ENCODE measurements at regions not wholly inside any gene's neighbourhood (a gene's known extent, or its start where the extent isn't known, plus 50 kb on each side); places are given as distances from the start of the nearest gene placed in this dataset.

DNA sequence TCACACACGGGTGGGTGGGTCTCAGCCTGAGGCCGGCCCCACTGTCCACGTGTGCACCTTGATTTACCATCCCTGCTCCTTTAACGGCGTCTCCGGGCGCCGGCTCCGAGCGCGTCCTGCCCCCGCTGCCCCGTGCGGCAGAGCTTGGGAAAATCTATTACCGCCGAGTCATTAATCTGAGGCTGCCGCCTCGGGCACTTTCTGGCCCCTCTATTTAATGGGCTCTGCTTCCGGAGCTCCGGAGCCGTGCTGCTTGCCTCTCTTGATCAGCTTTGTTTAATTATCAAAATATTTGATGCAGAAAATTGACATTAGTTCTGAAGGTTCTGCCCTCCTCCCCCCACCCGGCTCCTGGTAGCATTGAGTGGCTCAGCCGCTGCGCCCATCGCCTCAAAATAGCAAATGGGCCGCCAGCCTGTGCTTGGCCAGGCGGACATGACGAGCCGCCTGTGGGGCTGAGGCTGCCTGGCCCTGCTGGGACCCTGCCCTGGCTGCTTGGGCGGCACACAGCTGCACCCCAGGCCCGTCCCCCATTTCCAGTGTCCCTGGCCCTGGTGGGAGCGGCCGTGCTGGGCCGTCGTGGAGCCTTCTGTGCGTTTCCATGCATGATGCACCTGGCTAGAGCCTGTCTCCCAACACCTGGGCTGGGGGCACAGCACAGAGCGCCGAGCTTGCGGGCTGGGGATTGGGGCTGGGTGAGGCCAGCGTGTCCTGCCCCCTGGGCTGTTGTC is 81.6 kb upstream of the TTC34 start:
- Histone ChIP-seq H3K4me1 (no peaks in the 10 kb centered on the region), H3K27me3 (peaks cover 0 to 3% of the 10 kb centered on the region in 2 donors), H3K9me3 (no peaks in the 10 kb centered on the region), H3K36me3 (replicated peaks in 1 of 2; ENCODE audit: insufficient read depth in 1 of 2, low read depth in 2 of 2) (no peaks in the 10 kb centered on the region), H3K27ac (no peak overlapping the region), H3K4me3 (no peak overlapping the region)
- DNase-seq = no peak
- WGBS, 2 donors = 16 to 34% methylated on average over 20 to 35 of the region's 40 CpGs
- TF ChIP-seq, protein P1, sequence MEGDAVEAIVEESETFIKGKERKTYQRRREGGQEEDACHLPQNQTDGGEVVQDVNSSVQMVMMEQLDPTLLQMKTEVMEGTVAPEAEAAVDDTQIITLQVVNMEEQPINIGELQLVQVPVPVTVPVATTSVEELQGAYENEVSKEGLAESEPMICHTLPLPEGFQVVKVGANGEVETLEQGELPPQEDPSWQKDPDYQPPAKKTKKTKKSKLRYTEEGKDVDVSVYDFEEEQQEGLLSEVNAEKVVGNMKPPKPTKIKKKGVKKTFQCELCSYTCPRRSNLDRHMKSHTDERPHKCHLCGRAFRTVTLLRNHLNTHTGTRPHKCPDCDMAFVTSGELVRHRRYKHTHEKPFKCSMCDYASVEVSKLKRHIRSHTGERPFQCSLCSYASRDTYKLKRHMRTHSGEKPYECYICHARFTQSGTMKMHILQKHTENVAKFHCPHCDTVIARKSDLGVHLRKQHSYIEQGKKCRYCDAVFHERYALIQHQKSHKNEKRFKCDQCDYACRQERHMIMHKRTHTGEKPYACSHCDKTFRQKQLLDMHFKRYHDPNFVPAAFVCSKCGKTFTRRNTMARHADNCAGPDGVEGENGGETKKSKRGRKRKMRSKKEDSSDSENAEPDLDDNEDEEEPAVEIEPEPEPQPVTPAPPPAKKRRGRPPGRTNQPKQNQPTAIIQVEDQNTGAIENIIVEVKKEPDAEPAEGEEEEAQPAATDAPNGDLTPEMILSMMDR (IDR thresholded peaks at IDR 0.05) = no peak
- TF ChIP-seq POLR2A (IDR thresholded peaks at IDR 0.05) = no peak
- no peak for ATAC-seq
- intact Hi-C loops (cut with DNase I) = no loop called here

DNA sequence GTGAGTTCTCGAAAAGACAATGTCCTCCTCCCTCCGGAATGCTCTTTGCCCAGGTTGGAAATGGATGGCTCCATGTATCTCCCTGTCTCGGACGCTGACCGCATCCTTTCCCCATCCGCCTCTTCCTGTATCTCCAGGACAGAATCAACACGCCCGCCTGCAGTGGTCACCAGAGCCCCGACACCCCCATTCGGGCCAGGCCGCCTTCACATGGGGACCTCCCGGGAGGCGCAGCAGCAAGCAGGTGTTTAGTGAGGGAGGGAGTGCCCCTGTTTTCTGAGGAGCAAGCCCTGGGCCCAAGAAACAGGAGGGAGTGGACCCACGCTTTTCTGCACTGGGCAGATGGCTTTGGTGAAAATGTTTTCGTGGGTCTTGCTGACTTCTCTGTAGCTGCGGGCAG is 83.5 kb upstream of the TTC34 start:
- TF ChIP-seq POLR2A (IDR thresholded peaks at IDR 0.05) = no peak
- TF ChIP-seq, protein P1 (IDR thresholded peaks at IDR 0.05) = no peak
- H3K27ac ChIP-seq = no peak overlapping the region
- no peaks in the 10 kb centered on the region for H3K36me3 ChIP-seq (replicated peaks in 1 of 2; ENCODE audit: insufficient read depth in 1 of 2, low read depth in 2 of 2)
- H3K9me3 ChIP-seq = no peaks in the 10 kb centered on the region
- WGBS, 2 donors = 73 to 74% methylated on average over 15 to 16 of the region's 16 CpGs
- intact Hi-C loops (cut with DNase I) = no loop called here
- peaks cover 0 to 3% of the 10 kb centered on the region in 2 donors for H3K27me3 ChIP-seq
- ATAC-seq = no peak
- H3K4me1 ChIP-seq = no peaks in the 10 kb centered on the region
- DNase-seq = no peak
- H3K4me3 ChIP-seq = no peak overlapping the region

DNA sequence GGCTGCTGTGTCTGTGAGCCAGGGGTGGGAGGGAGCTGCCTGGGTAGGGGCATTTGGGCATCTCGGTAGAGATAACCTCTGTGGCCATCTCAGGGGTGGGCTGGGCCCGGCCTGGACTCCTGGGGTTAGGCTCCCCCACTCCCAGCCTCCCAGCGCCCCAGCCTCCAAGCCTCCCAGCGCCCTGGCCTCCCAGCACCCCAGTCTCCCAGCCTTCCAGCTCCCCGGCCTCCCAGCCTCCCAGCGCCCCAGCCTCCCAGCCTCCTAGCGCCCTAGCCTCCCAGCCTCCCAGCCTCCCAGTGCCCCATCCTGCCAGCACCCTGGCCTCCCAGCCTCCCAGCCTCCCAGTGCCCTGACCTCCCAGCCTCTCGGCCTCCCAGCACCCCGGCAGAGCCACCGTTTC is 85.1 kb upstream of the TTC34 start:
- Histone ChIP-seq H3K27ac (no peak overlapping the region), H3K36me3 (replicated peaks in 1 of 2; ENCODE audit: insufficient read depth in 1 of 2, low read depth in 2 of 2) (no peaks in the 10 kb centered on the region), H3K27me3 (peaks cover 0 to 3% of the 10 kb centered on the region in 2 donors), H3K9me3 (no peaks in the 10 kb centered on the region), H3K4me1 (no peaks in the 10 kb centered on the region), H3K4me3 (no peak overlapping the region)
- 73 to 85% methylated on average over 8 to 10 of the region's 10 CpGs for WGBS, 2 donors
- TF ChIP-seq, protein P1 (IDR thresholded peaks at IDR 0.05) = no peak
- TF ChIP-seq POLR2A (IDR thresholded peaks at IDR 0.05) = no peak
- no peak for DNase-seq
- intact Hi-C loops (cut with DNase I) = no loop called here
- ATAC-seq = no peak

DNA sequence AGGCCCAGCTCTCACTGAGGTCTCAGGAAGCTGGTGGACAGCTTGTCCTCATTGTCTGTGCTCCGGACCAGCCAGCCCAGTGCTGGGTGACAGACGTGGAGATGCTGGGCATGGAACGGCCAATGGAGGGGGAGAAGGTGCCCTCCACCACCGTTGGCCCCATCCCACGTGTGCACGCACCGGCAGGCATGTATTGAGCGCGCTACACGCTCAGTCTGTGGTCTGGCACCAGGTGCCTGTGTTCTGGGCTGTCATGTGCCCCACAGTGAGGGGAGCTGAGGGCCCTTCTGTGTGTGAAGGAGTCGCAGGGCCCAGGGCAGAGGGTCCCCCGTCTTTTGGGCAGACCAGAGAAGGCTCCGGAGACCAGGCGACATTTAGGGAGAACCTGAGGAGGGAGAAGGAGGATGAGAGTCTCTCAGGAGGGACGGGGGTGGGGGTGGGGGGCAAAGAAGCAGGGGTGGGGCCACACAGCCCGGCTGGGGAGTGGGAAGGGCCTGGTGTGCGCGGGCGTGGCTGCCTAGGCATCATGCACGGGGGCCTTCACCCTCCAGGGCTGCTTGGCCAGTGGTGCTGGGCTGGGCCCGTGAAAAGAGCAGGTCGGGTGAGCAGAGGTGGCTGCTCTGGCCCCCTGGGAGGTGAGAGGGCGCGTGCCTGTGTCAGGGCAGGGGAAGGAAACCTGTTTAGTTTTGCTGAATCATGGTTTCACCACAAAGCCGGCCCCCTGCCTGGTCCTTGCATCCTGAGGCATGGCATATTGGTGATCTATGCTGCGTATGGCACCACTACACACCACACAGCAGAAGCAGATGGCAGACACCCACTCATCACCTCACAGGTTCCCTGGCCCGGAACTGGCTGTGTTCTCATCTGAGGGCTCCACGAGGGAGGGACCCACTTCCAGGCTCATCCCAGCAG is 86.7 kb upstream of the TTC34 start:
- no peak for DNase-seq
- H3K4me3 ChIP-seq = no peak overlapping the region
- WGBS, 2 donors = 52 to 73% methylated on average over 24 to 28 of the region's 28 CpGs
- TF ChIP-seq POLR2A (IDR thresholded peaks at IDR 0.05) = no peak
- TF ChIP-seq, protein P1 (IDR thresholded peaks at IDR 0.05) = no peak
- H3K4me1 ChIP-seq = no peaks in the 10 kb centered on the region
- intact Hi-C loops (cut with DNase I) = no loop called here
- H3K9me3 ChIP-seq = no peaks in the 10 kb centered on the region
- H3K27me3 ChIP-seq = no peaks in the 10 kb centered on the region
- no peak for ATAC-seq
- no peaks in the 10 kb centered on the region for H3K36me3 ChIP-seq (replicated peaks in 1 of 2; ENCODE audit: insufficient read depth in 1 of 2, low read depth in 2 of 2)
- H3K27ac ChIP-seq = no peak overlapping the region

Measured in body of pancreas (tissue), 4 donors.